Parathyroid adenoma (tissue), 2 donors: ENCODE measurements at regions not wholly inside any gene's neighbourhood (a gene's known extent, or its start where the extent isn't known, plus 50 kb on each side); places are given as distances from the start of the nearest gene placed in this dataset.

Experiments used
- H2AFZ ChIP-seq: fragments of 300-600 bp; sonication (generic); one replicate; pipeline ENCODE4 v1.7.0; 2017; ENCODE audit warnings: antibody characterized with exemption, mild to moderate bottlenecking
- H3K27ac ChIP-seq: fragments of 300-600 bp; sonication (generic); one replicate; pipeline ENCODE4 v1.7.0; 2017
- H3K27me3 ChIP-seq: fragments of 300-600 bp; sonication (generic); one replicate; pipeline ENCODE4 v1.7.0; 2017; ENCODE audit warnings: low read length; ENCODE audit not compliant: control insufficient read depth, insufficient read depth
- H3K36me3 ChIP-seq: fragments of 300-600 bp; sonication (generic); one replicate; pipeline ENCODE4 v1.7.0; 2017; ENCODE audit warnings: low read length; ENCODE audit not compliant: control insufficient read depth, insufficient read depth
- H3K4me1 ChIP-seq: fragments of 300-600 bp; sonication (generic); one replicate; pipeline ENCODE4 v1.7.0; 2017; ENCODE audit warnings: control low read depth
- H3K4me2 ChIP-seq: fragments of 300-600 bp; sonication (generic); one replicate; pipeline ENCODE4 v1.7.0; 2017; ENCODE audit warnings: low read length
- H3K4me3 ChIP-seq: fragments of 300-600 bp; sonication (generic); one replicate; pipeline ENCODE4 v1.7.0; 2017; ENCODE audit warnings: low read depth, low read length
- H3K79me2 ChIP-seq: fragments of 300-600 bp; sonication (generic); one replicate; pipeline ENCODE4 v1.7.0; 2017; ENCODE audit warnings: control low read depth
- H3K9ac ChIP-seq: fragments of 300-600 bp; sonication (generic); one replicate; pipeline ENCODE4 v1.7.0; 2017; ENCODE audit warnings: mild to moderate bottlenecking
- H3K9me3 ChIP-seq: fragments of 300-600 bp; sonication (generic); one replicate; pipeline ENCODE4 v1.7.0; 2017; ENCODE audit warnings: low read length; ENCODE audit not compliant: control insufficient read depth
- CTCF ChIP-seq: fragments of 300-600 bp; sonication (generic); IDR thresholded peaks from one replicate; pipeline ENCODE4 v1.7.0; 2017; ENCODE audit warnings: antibody characterized with exemption, mild to moderate bottlenecking
- donor health status: primary hyperparathyroidism.

DNA sequence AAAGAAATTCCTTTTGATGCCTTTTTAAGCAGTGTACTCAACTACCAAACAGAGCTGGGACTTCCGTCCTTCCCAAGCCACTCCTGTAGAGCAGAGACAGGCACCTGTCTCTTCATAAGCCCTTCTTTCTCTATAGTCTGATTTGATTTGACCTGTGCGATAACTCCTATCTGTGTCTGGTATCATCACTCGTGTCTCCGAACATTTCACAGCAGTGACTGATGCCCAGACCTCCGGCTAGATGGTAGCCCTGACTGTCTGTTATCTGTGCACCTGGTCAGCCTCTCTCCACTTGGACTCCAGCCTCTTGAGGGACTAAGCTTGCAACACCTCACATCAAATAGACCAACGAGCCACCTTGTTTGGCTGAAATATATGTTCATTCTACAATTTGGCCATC is 316.2 kb upstream of the ZNF507 start:
- Histone ChIP-seq H3K27ac (no peak overlapping the region), H3K4me1 (no peaks in the 10 kb centered on the region), H3K79me2 (no peaks in the 10 kb centered on the region), H3K9me3 (no peaks in the 10 kb centered on the region), H3K4me2 (no peak overlapping the region), H2AFZ (no peak overlapping the region), H3K9ac (no peak overlapping the region), H3K4me3 (no peak overlapping the region), H3K36me3 (no peaks in the 10 kb centered on the region), H3K27me3 (no peaks in the 10 kb centered on the region)
- no peak for TF ChIP-seq CTCF

GRCh38 chr19:32032561-32032960 is 312.8 kb upstream of the ZNF507 start:
- no peak overlapping the region for H3K4me2 ChIP-seq
- no peak for TF ChIP-seq CTCF
- no peaks in the 10 kb centered on the region for H3K79me2 ChIP-seq
- no peaks in the 10 kb centered on the region for H3K36me3 ChIP-seq
- H3K4me3 ChIP-seq: no peak overlapping the region
- H3K27ac ChIP-seq: no peak overlapping the region
- no peaks in the 10 kb centered on the region for H3K4me1 ChIP-seq
- H2AFZ ChIP-seq: no peak overlapping the region
- no peaks in the 10 kb centered on the region for H3K9me3 ChIP-seq
- no peaks in the 10 kb centered on the region for H3K27me3 ChIP-seq
- H3K9ac ChIP-seq: no peak overlapping the region

GRCh38 chr19:32035626-32036025 is 309.8 kb upstream of the ZNF507 start:
- TF ChIP-seq CTCF: no peak
- H3K4me1 ChIP-seq: no peaks in the 10 kb centered on the region
- no peak overlapping the region for H3K27ac ChIP-seq
- no peaks in the 10 kb centered on the region for H3K9me3 ChIP-seq
- H3K4me2 ChIP-seq: no peak overlapping the region
- no peaks in the 10 kb centered on the region for H3K36me3 ChIP-seq
- no peak overlapping the region for H3K9ac ChIP-seq
- H3K79me2 ChIP-seq: no peaks in the 10 kb centered on the region
- H2AFZ ChIP-seq: no peak overlapping the region
- no peaks in the 10 kb centered on the region for H3K27me3 ChIP-seq
- no peak overlapping the region for H3K4me3 ChIP-seq

DNA sequence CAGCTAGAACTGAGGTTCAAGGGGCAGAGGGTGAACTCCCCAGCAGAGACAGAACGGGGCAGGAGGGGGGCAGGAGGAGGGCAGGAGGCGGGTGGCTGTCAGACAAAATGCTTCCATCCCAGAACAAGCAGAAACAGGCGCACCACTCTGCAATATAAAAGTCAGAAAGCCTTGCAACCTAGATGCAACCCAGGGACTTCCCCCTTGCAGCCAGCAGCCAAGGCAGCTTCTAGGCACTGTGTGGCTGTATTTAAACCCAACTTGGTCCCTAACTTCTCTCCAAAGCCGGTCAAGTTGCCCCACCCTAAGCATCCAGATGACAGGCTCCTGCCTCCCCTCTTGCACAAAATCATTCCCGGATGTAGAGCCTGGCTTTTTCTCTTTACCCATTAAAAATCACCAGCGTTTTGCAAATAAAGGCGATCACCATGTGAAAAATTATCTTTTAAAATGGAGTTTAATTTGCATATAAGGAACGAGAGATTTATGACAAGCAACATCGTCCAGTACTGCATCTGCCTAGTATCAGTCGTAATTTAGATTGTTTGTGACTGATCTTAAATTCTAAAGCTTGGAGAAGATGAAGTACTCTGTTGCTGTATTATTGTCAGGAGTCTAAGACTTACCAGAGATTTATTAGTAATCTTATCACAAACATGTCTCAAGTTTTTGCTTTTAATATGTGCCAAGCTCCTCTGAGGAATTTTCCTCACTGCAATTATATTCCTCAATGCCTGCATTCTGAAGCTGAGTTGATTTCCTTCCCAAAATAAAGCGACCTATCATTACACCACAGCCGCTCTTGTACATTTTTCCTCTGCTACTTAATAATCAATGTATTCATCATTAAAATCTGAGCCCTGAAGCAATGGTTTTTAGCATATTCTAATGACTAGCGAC is 307.1 kb upstream of the ZNF507 start:
- Histone ChIP-seq H3K9me3 (no peaks in the 10 kb centered on the region), H3K27me3 (no peaks in the 10 kb centered on the region), H3K36me3 (no peaks in the 10 kb centered on the region), H2AFZ (no peak overlapping the region), H3K9ac (no peak overlapping the region), H3K79me2 (no peaks in the 10 kb centered on the region), H3K4me2 (no peak overlapping the region), H3K27ac (no peak overlapping the region), H3K4me3 (no peak overlapping the region), H3K4me1 (no peaks in the 10 kb centered on the region)
- TF ChIP-seq CTCF: no peak

- Histone ChIP-seq H3K4me1 (no peaks in the 10 kb centered on the region), H3K27ac (no peak overlapping the region), H3K36me3 (no peaks in the 10 kb centered on the region), H2AFZ (no peak overlapping the region), H3K4me3 (no peak overlapping the region), H3K9ac (no peak overlapping the region), H3K27me3 (peaks cover 3% of the 10 kb centered on the region), H3K4me2 (no peak overlapping the region), H3K79me2 (no peaks in the 10 kb centered on the region), H3K9me3 (no peaks in the 10 kb centered on the region)
- no peak for TF ChIP-seq CTCF
These were observed 306.4 kb upstream of the ZNF507 start for GRCh38 chr19:32038961-32039360.
